Nephron (organoid): ENCODE measurements at regions not wholly inside any gene's neighbourhood (a gene's known extent, or its start where the extent isn't known, plus 50 kb on each side); places are given as distances from the start of the nearest gene placed in this dataset.

Source experiments
- H3K27ac Mint-ChIP-seq, 3 experiments: 2 replicates each; pipeline ENCODE4 v1.8.0; 2020; ENCODE audit warnings: mixed read lengths in 3 of 3, mild to moderate bottlenecking in 2 of 3, moderate library complexity in 1 of 3
- H3K27me3 Mint-ChIP-seq: 2 replicates; pipeline ENCODE4 v1.8.0; 2021; ENCODE audit warnings: low read depth, mild to moderate bottlenecking, moderate library complexity, mixed read lengths
- H3K36me3 Mint-ChIP-seq: 2 replicates; pipeline ENCODE4 v1.8.0; 2020; ENCODE audit warnings: low read depth, mixed read lengths
- H3K4me1 Mint-ChIP-seq: 2 replicates; pipeline ENCODE4 v1.8.0; 2020; ENCODE audit warnings: mixed read lengths
- H3K4me3 Mint-ChIP-seq, 3 experiments: 2 replicates each; pipeline ENCODE4 v1.8.0; 2020; ENCODE audit warnings: mild to moderate bottlenecking in 3 of 3, mixed read lengths in 3 of 3, moderate library complexity in 2 of 3
- H3K9me3 Mint-ChIP-seq: 2 replicates; pipeline ENCODE4 v1.8.0; 2020; ENCODE audit warnings: mixed read lengths
- TF ChIP-seq, protein P1 (sequence below), 3 experiments: fragments of 200-600 bp; sonication (generic); IDR thresholded peaks; one replicate each; pipeline ENCODE4 v1.5.0; 2021; ENCODE audit warnings: antibody characterized with exemption in 3 of 3; ENCODE audit not compliant: unreplicated experiment in 3 of 3

DNA sequence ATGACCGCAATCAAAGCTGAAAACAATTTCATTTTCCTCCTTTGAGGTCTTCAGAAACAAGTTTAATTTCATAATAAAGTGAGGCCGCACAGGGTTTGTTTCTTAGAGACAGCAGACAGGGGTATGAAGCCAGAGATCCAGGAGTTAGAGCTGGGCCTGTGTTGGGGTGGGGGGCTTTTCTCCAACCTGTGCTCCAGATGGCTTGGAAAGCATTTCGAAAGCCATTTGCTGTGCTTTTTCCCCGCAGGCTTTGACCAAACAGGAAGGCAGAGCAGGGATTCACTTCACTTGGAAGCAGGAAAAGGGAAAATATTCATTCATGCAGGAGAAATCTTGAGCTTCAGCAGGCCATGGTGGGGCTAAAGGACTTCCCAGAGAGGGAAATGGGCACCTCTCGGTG lies 617.4 kb downstream of the SOX6 start:
- no peak overlapping the region for H3K4me3 Mint-ChIP-seq
- no peaks in the 10 kb centered on the region for H3K36me3 Mint-ChIP-seq
- peaks cover 17% of the 10 kb centered on the region for H3K27me3 Mint-ChIP-seq
- TF ChIP-seq, protein P1, sequence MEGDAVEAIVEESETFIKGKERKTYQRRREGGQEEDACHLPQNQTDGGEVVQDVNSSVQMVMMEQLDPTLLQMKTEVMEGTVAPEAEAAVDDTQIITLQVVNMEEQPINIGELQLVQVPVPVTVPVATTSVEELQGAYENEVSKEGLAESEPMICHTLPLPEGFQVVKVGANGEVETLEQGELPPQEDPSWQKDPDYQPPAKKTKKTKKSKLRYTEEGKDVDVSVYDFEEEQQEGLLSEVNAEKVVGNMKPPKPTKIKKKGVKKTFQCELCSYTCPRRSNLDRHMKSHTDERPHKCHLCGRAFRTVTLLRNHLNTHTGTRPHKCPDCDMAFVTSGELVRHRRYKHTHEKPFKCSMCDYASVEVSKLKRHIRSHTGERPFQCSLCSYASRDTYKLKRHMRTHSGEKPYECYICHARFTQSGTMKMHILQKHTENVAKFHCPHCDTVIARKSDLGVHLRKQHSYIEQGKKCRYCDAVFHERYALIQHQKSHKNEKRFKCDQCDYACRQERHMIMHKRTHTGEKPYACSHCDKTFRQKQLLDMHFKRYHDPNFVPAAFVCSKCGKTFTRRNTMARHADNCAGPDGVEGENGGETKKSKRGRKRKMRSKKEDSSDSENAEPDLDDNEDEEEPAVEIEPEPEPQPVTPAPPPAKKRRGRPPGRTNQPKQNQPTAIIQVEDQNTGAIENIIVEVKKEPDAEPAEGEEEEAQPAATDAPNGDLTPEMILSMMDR (IDR thresholded peaks at IDR 0.05; ENCODE audit: unreplicated experiment in 3 of 3) = no peak
- H3K27ac Mint-ChIP-seq = no peak overlapping the region
- no peaks in the 10 kb centered on the region for H3K9me3 Mint-ChIP-seq
- H3K4me1 Mint-ChIP-seq = no peaks in the 10 kb centered on the region

DNA sequence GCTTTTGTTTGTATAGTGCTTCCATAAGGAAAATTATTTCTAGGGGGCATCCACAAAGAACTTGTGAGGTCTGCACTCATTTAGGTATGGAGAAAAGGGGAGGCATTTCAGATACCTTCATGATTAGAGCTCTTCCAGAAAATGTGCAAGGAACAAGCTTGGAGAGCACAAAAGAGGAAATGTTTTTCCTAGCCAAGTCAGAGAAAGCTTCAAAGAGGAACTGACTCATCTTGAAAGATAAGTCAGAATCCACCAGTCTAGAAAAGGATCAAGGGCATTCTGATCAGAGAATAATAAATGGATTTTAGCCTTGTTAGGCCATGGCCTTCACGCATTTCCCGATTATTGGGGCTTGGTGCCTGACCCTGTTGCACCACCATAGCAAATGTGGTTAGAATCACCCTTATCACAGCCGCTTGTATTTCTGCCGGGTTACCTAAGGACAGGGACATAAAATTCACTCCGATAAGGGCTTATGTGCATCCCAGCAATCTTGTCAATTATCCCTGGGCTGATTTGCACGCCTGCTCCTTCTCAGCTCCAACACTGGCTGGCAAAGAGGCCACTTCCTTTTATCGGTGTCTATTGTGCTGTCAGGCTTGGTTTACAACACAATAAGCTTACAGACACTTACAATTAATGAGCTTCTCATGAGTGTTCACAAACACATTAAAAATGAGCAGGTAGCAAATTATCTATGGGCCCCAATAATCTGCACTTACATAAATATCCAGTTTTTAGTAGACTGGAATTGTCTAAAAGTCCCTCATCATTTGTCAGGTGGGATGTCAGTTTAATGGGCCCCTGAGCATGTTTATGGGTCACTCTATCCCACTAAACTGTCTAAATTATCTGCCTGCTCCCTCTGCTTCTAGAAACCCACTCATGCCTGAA lies 613.5 kb downstream of the SOX6 start:
- Mint-ChIP-seq H3K27ac (no peak overlapping the region), H3K36me3 (no peaks in the 10 kb centered on the region), H3K4me3 (no peak overlapping the region), H3K27me3 (peaks cover 8% of the 10 kb centered on the region), H3K9me3 (no peaks in the 10 kb centered on the region), H3K4me1 (no peaks in the 10 kb centered on the region)
- TF ChIP-seq, protein P1 (IDR thresholded peaks at IDR 0.05; ENCODE audit: unreplicated experiment in 3 of 3) = no peak

DNA sequence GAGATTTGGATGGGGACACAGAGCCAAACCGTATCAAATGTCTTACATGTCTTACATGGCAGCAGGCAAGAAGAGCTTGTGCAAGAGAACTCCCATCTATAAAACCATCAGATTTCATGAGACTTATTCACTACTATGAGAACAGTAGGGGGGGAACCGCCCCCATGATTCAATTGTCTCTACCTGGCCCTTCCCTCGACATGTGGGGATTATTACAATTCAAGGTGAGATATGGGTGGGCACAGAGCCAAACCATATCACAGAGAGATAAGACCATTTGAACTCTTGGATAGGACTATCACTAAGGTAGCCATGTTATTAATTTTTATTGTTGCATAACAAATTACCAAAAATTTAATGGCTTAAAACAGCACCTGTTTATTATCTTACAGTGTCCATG lies 611.7 kb downstream of the SOX6 start:
- Mint-ChIP-seq H3K4me3 (no peak overlapping the region), H3K27ac (no peak overlapping the region), H3K36me3 (no peaks in the 10 kb centered on the region), H3K9me3 (no peaks in the 10 kb centered on the region), H3K27me3 (peaks cover 2% of the 10 kb centered on the region), H3K4me1 (no peaks in the 10 kb centered on the region)
- TF ChIP-seq, protein P1 (IDR thresholded peaks at IDR 0.05; ENCODE audit: unreplicated experiment in 3 of 3) = no peak

DNA sequence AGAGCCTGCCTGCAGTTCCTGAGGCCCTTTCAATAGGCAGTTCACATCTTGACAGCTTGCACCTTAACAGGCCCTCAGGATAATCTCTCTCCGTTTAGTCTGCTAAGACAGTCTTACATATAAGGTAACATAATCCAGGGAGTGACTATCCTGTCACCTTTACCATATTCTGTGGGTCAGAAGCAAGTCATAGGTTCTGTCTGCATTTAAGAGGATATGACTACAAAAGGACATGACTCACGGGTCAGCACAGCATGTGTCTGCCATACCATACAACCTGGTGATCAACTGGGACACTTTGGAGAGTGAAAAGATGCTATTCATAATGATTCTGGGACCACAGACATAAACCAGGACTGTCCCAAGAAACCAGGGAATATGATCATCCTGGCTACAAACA lies 611.1 kb downstream of the SOX6 start:
- Mint-ChIP-seq H3K27me3 (peaks cover 5% of the 10 kb centered on the region), H3K9me3 (no peaks in the 10 kb centered on the region), H3K36me3 (no peaks in the 10 kb centered on the region), H3K4me3 (no peak overlapping the region), H3K4me1 (no peaks in the 10 kb centered on the region), H3K27ac (no peak overlapping the region)
- TF ChIP-seq, protein P1 (IDR thresholded peaks at IDR 0.05; ENCODE audit: unreplicated experiment in 3 of 3) = no peak

DNA sequence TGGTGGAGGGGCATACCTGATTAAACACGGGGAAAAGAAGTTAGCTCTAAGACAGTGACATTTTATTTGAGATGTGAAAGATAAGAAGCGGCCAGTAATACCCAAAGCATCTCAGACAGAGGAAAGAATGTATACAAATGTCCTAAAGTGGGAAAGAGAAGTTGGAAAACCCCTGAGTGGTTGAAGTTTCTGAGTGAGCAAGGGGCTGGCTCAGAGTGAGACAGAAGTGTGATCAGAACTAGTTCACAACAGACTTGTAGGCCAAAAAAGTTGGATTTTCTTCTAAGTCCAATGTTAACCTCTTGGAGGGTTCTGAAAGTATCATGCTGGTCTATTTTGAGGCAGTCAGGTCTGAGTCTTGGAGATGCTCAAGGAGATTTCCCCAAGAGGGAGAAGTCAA lies 608.7 kb downstream of the SOX6 start:
- Mint-ChIP-seq H3K27me3 (peaks cover 5% of the 10 kb centered on the region), H3K4me3 (no peak overlapping the region), H3K27ac (no peak overlapping the region), H3K36me3 (no peaks in the 10 kb centered on the region), H3K4me1 (no peaks in the 10 kb centered on the region), H3K9me3 (no peaks in the 10 kb centered on the region)
- TF ChIP-seq, protein P1 (IDR thresholded peaks at IDR 0.05; ENCODE audit: unreplicated experiment in 3 of 3) = no peak

DNA sequence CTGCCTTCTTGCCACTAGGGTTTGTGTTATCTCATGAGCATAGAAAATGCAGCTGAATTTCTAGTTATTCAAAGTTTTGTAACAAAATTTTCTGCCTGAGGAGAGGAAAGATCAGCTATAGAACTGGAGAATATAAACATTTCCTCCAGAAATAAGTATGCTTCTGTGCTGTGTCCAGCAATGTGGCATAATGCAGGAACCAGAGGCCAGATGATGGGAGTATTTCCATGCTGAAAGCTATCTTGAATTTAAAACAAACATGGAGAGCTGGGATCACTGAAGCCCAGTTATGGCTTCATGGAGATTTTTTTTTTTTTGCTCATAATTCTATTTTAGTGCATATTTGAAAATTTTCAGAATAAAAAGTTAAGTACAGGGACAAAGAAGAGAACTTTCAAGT lies 608.2 kb downstream of the SOX6 start:
- Mint-ChIP-seq H3K9me3 (no peaks in the 10 kb centered on the region), H3K27ac (no peak overlapping the region), H3K4me3 (no peak overlapping the region), H3K27me3 (peaks cover 5% of the 10 kb centered on the region), H3K4me1 (no peaks in the 10 kb centered on the region), H3K36me3 (no peaks in the 10 kb centered on the region)
- TF ChIP-seq, protein P1 (IDR thresholded peaks at IDR 0.05; ENCODE audit: unreplicated experiment in 3 of 3) = no peak
